ENCODE measurements at regions not wholly inside any gene's neighbourhood (a gene's known extent, or its start where the extent isn't known, plus 50 kb on each side); places are given as distances from the start of the nearest gene placed in this dataset.

- TF ChIP-seq ZZZ3 (CRISPR knock-in tag; IDR thresholded peaks at IDR 0.05; ENCODE audit: borderline replicate concordance) = no peak
- no peak for TF ChIP-seq BCLAF1 (IDR thresholded peaks at IDR 0.05)
- TF ChIP-seq ZNF512 (CRISPR knock-in tag; IDR thresholded peaks at IDR 0.05) = no peak
Observed at GRCh38 chr1:199057322-199057721, 418.5 kb downstream of the PTPRC start.
